NB4 (cell line): ENCODE measurements at regions not wholly inside any gene's neighbourhood (a gene's known extent, or its start where the extent isn't known, plus 50 kb on each side); places are given as distances from the start of the nearest gene placed in this dataset.
"Not testable (repeated sequence)": the region's sequence is repeated elsewhere in the genome, so short reads cannot be mapped to it uniquely, and the experiment has no call there.

ENCODE experiments used
- DNase-seq: peaks from one replicate; pipeline ENCODE4 v3.0.0; 2010; ENCODE audit warnings: low read depth
- H3K4me3 ChIP-seq: one replicate; pipeline ENCODE4 v1.5.1; 2011; ENCODE audit warnings: mild to moderate bottlenecking, low read depth, low read length, moderate library complexity
- CTCF ChIP-seq: IDR thresholded peaks from one replicate; pipeline ENCODE4 v1.5.1; 2012; ENCODE audit warnings: low read depth, low read length
- MYC ChIP-seq: IDR thresholded peaks from 2 replicates; pipeline ENCODE4 v1.6.1; 2011; ENCODE audit warnings: low read depth, low read length
- POLR2A ChIP-seq: IDR thresholded peaks from 2 replicates; pipeline ENCODE4 v1.6.1; 2011; ENCODE audit warnings: mild to moderate bottlenecking; ENCODE audit not compliant: insufficient read length; ENCODE audit errors: extremely low read depth
- TF ChIP-seq, protein P1 (sequence below): IDR thresholded peaks from 2 replicates; pipeline ENCODE4 v1.6.1; 2011; ENCODE audit warnings: low read depth, low read length

GRCh38 chr12:90211017-90211416 lies 502.4 kb upstream of the ATP2B1 start:
- TF ChIP-seq, protein P1, sequence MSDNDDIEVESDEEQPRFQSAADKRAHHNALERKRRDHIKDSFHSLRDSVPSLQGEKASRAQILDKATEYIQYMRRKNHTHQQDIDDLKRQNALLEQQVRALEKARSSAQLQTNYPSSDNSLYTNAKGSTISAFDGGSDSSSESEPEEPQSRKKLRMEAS = no peak
- TF ChIP-seq CTCF (no peak), MYC (no peak), POLR2A (no peak)
- no peak overlapping the region for H3K4me3 ChIP-seq
- no peak for DNase-seq

GRCh38 chr12:90209029-90209428 lies 500.4 kb upstream of the ATP2B1 start:
- no peak overlapping the region for H3K4me3 ChIP-seq
- no peak for DNase-seq
- TF ChIP-seq, protein P1 = no peak
- TF ChIP-seq MYC = no peak
- TF ChIP-seq POLR2A = no peak
- TF ChIP-seq CTCF = no peak

DNA sequence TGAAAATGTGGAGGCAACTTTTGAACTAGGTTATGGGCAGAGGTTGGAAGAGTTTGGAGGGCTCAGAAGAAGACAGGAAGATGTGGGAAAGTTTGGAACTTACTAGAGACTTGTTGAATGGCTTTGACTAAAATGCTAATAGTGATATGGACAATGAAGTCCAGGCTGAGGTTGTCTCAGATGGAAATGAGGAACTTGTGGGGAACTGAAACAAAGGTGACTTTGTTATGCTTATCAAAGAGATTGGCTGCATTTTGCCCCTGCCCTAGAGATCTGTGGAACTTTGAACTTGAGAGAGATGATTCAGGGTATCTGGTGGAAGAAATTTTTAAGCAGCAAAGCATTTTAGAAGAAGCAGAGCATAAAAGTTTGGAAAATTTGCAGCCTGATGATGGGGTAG lies 499.7 kb upstream of the ATP2B1 start:
- DNase-seq, H3K4me3 ChIP-seq: not testable (repeated sequence)

GRCh38 chr12:90207799-90208198 lies 499.2 kb upstream of the ATP2B1 start:
- DNase-seq = no peak
- H3K4me3 ChIP-seq = no peak overlapping the region
- TF ChIP-seq, protein P1 = no peak
- TF ChIP-seq MYC = no peak
- TF ChIP-seq CTCF = no peak
- TF ChIP-seq POLR2A = no peak

GRCh38 chr12:90205165-90205564 lies 496.5 kb upstream of the ATP2B1 start:
- DNase-seq = no peak
- no peak for TF ChIP-seq CTCF
- TF ChIP-seq, protein P1 = no peak
- TF ChIP-seq POLR2A = no peak
- no peak for TF ChIP-seq MYC
- no peak overlapping the region for H3K4me3 ChIP-seq

DNA sequence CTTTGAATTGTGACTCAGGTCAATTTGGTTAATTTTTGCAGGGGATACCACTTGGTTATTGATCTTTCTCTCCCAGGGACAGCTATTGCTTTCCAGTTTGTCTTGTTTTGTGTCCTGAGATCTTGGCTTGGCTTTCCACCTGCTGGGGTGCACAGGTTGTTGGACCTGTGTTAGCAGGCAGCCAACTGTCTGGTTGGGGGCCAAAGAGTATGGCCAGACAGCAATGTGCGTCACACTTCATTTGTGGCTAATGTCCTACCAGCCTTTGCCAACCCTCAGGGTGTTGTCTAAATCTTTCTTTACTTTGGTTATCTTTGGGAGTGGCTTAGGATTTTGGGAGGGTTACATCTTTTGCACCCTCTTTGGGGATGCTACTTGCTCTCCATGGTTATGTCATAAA lies 494.9 kb upstream of the ATP2B1 start:
- H3K4me3 ChIP-seq = no peak overlapping the region
- DNase-seq = no peak
- TF ChIP-seq POLR2A = no peak
- no peak for TF ChIP-seq MYC
- no peak for TF ChIP-seq CTCF
- TF ChIP-seq, protein P1 = no peak
